Activated naive CD8-positive, alpha-beta T cell treated with anti-CD3 and anti-CD28 coated beads, Interleukin-2, amount 50 U/mL, for 16 hours (primary cell): ENCODE measurements at regions not wholly inside any gene's neighbourhood (a gene's known extent, or its start where the extent isn't known, plus 50 kb on each side); places are given as distances from the start of the nearest gene placed in this dataset.
"Not testable (repeated sequence)": the region's sequence is repeated elsewhere in the genome, so short reads cannot be mapped to it uniquely, and the experiment has no call there.

Experiments
- DNase-seq: peaks from one replicate; pipeline ENCODE4 v3.0.0-alpha.2; 2020; ENCODE audit warnings: low read depth, low spot score

DNA sequence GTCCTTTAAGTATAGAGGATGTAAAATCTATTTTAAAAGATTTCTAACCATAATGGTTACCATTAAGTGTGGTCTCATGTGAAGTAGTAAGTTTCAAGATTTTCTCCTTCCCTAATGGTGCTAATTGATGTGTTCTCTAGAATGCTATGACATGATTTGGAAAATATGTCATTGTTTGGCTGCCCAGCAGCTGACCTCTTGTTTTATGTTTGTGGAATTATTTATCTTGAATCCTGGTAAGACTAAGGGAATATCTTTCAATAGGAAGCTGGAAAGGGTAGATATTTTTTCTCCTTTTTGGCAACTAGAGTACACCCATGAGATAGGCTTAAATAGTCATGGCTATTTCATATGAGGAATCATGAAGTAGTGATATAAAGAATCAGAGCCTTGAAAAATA, 139.8 kb upstream of the CHODL start:
- DNase-seq: no peak

DNA sequence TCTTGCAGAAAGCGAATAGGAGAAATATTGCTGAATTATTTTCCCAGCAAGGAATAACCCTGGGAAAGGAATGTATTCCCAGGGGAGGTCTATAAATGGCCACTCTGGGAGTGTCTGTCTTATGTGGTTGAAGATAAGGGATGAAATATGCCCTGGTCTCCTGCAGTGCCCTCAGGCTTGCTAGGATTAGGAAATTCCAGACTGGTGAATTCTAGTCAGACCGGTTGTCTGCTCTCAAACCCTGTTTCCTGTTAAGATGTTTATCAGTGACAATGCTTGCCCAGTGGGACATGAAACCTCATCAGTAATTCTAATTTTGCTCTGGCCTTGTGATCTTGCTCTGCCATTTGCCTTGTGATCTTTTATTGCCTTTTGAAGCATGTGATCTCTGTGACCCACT, 148.2 kb upstream of the CHODL start:
- DNase-seq: not testable (repeated sequence)

DNA sequence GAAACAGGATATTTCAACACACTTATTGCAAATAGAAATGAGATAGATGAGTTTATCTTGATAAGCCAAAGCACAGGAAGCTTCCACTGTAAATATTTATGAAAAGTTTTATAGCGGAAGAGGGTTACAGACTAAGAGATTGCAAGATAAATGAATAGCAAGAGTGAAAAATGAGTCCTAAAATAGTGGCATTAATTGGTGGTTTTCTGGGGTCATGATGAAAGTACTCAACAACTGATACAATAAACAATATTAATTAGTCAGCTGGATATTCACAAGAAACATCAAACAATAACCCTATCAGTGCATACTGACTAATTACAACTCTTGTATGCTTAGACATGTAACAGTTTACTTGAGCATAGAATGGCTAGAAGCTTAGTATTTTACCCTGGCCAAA, 154.8 kb upstream of the CHODL start:
- DNase-seq: no peak

DNA sequence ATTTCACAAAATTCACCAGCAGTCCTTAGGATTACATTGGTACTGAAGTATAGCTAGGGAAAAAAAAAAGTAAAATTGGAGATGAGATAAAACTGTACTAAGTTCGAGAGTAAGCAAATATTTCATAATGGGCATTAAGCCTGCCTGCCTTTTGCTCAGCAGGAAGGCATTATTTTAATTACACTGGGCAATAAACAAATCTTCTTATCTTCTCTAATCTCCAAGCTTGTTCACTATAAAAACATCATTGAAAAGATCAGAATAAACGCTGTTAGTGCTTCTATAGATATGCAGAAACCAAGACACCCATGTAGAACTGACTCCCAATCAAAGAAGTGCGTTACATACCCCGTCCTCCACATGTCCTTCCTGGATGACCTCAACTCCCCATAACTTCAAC, 174.2 kb upstream of the CHODL start:
- DNase-seq: no peak

DNA sequence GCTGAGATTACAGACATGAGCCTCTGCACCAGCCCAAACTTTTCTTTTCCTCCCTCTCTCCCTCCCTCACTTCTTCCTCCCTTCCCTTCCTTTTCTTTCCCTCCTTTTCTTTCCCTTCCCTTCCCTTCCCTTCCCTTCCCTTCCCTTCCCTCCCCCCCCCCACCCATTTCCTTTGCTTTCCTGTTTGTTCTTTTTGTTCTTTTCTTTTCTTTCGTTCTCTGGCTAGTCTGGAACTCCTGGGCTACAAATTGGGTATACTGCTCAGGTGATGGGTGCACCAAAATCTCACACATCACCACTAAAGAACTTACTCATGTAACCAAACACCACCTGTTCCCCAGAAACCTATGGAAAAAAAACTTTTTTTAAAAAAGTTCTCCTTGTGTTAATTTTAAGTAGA, 174.8 kb upstream of the CHODL start:
- no peak for DNase-seq

DNA sequence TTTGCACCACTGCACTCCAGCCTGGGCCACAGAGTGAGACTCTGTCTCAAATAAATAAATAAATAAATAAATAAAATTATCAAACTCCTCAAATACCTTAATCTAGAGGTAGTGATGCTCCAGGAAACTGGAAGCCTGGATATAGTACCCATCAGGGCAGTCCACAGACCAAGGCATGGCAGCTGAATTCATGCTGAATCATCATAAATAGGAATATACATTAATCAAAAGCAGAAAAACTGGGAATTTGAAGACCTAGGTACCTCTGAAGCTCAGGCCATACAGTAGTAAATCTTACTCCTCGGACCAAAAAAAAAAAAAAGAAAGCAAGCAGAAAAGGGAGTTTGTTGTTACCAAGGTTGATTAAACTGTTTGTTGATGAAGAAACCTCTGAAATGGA, 184.2 kb upstream of the CHODL start:
- DNase-seq: no peak

DNA sequence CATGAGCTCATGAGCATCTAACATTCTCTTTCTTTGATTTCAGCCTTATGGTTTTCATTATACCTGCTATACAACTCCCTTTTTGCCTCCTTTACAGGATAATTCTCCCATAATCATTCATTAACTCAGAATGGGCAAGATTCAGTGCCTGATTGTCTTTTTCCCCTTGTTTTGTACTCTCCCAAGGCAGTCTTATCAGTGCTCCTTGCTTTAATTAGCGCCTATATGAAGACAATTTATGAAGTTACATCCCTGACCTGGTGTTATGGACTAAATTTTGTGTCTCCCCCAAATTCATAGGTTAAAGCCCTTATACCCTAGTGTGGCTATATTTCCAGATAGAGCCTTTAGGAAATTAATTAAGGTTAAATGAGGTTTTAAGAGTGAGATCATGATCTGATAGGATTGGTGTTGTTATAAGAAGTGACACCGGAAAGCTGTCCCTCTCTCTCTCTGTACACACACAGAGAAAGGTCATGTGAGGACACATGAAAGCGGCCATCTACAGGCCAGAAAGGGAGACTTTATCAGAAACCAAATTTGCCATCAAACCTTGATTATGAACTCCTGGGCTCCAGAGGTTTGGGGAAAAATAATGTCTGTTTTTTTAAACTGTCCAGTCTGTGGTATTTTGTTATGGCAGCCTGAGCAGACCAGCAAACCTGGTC, 185.8 kb upstream of the CHODL start:
- DNase-seq: no peak

DNA sequence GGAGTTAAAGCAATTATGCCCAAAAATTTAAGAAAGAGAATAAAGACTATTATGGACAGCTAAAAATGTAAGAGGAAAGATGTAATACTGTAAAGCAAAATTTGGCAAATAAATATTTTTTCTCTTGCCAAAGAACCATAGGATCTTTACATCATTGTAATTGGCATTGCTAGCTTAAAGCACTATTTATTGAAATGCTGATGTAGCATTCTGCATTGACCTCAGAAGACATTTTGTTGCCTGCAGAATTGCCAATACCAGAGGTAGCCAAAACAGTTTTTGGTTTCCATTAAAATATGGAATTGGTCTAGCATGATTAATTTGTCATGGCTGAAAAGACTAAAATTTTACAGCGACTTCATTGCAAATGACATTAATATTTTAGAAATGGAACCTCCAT, 191.5 kb upstream of the CHODL start:
- DNase-seq: no peak

DNA sequence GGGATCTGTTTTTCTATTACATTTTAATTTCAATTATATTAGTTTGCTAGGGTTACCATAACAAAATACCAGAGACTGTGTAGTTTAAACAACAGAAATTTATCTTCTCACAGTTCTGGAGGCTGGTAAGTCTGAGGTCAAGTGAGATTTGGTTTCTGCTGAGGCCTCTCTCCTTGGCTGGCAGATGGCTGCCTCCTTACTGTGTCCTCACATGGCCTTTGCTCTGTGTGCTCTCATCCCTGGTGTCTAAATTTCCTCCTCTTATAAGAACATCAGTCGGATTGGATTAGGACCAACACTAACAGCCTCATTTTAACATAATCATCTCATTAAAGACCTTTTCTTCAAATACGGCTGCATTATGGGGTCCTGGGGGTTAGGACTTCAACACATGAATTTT, 195.2 kb upstream of the CHODL start:
- no peak for DNase-seq

DNA sequence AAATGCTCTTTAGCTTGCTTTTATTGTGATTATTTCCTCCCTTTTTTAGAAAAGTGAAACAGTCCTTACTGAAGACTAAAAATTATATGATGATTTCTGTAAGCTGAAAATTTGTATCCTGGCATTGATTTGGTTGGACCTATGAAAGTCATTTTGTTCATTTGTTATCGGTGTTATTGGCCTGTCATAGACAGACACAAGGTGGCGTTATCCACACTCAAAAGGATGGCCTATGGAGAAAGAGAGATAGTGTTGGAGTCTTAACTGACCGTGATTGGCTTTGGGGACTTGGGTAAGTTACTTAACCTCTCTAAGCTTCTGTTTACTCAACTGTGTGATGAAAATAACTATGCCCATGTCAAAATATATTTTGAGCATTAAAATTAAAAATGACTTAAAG, 203.6 kb upstream of the CHODL start:
- DNase-seq: no peak

DNA sequence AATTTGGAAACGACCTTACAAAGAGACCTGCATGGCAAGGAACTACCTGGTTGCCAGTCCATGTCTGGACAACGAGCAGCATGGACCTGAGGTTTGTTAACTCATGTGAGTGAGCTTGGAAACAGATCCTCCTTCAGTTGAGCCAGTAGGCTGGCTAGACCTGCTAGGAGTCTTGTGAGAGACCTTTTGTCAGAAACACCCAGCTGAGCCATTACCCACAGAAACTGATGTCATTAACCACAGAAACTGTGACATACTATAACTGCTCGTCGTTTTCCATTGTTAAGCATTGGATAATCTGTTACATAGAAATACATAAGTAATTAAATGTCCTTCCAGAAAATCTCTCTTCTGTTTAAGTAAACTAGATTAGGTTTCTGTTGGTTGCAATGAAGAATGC, 211.1 kb upstream of the C21orf91 start:
- no peak for DNase-seq

DNA sequence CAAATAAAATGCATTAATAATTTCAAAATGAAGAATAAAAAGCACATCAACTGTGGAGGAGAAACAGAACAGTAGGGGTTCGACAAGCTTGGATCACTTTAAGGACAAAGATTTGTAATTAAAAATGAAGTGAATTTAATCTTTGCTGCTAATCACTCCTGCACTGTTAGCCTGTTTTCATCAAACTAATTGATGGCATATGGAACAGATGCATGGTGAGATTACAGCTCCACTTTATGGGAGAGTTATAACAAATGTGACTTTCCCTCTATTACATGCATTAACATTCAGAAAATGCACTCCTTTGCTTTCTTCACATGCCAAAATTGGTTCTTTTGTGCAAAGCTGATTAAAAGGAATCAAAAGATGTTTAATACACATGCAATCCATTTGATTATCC, 207.2 kb upstream of the C21orf91 start:
- DNase-seq: no peak

DNA sequence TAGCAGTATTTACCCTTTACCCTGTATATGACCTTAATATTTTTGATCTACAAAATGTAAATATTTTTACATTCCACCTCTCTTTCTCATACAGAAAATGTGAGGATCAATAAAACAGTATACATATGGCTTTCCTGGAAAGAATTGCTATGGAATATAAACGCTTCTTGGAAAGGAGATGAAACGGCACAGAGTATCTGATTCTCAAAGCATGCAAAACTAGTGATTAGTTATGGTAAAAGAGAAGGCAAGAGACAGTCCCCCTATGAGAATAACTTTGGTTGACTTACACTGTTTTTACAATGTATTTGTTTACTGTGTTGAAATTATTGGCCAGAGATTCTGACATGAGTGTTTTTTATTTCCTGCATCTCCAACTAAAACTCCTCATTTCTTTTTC, 204.6 kb upstream of the C21orf91 start:
- DNase-seq: no peak

DNA sequence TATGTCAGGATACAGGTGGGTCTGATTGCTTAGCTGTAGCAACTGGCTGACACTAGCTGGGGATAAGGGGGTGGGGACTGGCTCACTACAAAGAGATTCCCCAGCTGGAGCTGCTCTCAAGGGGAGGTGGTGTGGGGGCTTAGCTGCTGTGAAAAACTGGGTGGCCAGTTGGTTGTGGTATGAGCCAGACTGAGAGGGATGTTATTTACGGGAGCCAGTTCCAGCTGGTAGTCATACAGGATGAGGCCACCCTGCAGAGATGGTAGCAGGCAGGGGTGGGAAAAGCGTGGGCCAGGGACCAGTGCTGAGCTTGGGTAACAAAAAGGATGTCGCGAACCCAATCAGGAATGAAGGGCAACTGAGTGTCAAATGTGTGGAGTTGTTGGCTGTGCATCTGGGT, 204.0 kb upstream of the C21orf91 start:
- DNase-seq: no peak

DNA sequence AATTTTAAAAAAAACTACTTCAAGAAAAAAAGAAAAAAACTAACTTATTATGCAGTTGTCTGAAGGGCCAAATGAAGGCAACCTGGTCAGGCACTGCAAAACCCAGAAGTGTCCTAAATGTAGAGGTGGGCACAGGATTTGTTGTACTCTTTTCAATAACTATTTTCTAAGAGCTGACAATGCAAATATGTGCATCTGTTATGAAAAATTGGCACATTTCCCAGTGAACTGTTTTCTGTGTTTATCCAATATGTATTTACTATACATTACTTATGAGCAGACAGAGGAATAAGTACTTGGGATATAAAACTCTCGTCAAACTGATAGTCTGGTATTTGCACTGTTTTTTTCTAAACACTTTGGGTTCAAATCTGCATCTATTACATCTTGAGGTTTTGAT, 188.0 kb upstream of the C21orf91 start:
- no peak for DNase-seq

DNA sequence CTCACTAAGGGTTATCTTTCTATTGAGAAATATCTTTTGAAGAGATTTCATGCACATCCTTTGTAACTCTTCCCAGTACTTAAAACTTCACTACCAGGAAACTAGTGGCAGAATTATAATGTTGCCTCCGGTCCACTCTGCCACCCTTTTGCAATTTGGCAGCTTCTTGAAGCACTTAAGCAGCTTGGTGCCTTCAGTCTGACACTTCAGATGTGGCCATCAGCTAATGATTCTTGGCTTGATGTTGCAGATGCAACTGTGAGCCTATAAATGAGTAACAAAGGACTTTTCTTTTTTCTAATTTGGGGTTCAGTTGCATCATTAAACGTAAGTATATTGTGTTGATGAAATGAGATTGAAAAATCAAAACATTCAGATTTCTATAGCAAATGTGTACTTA, 187.5 kb upstream of the C21orf91 start:
- no peak for DNase-seq

DNA sequence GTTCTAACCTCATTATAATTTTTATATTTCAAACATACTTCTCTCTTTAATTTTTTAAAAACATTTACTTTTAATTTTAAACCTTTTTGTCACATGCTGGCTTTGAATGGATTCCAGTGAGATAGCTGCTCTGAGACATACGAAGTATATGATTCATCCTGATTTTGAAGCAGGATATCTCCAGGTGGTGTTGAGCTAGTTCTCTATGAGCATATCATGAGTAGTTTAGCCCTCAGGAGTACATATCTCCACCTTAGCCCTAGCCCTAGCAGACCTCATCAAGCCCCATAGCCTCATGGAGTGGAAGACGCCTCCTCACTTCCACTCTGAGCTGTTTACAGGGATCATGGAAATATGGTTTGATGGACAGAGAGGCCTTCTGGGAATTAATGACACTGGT, 183.2 kb upstream of the C21orf91 start:
- no peak for DNase-seq

DNA sequence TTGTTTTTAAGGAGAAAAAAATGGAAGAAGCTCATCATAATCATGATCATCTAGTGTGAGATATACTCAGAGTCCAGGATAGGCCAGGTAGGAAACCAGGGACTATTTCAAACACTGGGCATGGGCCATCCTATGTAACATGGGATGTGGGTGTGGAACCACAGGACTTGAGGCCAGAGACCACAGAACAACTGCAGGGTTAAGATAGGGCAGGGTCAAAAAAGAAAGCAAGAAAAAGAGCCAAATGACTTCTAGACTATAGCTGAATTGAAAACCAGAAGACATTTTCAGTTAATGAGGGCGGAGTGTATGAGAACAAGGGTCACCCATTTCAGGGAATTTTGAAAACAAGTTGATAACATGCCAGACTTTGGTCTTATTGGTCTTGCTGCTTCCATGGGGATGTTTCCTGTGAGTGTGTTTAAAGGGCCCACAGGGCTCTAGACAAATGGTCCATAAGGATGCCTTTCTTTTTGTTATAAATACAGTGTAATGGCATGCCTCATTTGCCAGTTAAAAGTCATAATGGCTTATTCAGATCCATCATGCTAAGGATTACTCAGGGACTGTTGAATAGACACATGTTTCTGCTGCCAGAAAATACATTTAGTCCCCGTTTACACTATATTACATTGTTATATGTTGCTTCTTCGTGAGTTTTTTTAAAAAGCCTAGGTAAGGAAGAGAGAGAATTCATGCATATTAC, 182.0 kb upstream of the C21orf91 start:
- DNase-seq: no peak

DNA sequence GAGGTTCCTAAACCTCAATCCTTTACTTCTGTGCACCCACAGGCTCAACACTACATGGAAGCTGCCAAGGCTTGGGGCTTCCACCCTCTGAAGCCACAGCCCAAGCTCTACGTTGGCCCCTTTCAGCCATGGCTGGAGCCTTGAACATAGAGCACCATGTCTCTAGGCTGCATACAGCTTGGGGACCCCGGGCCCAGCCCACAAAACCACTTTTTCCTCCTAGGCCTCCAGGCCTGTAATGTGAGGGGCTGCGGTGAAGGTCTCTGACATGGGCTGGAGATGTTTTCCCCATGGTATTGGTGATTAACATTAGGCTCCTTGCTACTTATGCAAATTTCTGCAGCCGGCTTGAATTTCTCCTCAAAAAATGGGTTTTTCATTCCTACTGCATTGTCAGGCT, 179.4 kb upstream of the C21orf91 start:
- DNase-seq: not testable (repeated sequence)

DNA sequence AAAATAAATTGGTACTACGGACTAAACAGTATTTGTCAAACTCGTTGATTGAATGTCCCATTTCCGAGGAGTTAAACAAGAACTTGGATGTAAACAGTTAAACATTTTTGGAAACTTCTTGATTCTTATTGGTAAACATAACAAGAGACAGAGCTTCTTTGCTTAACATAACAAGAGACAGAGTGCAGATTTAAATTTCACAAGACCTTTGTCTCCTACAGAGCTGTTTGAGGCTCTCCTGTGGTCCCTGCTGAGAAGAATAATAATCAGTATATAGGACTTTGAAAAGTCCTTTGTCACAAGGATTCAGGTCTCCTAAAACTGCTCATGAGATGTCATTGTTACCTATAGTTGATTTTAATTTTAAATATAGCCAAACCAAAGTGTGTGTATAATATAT, 170.6 kb upstream of the C21orf91 start:
- no peak for DNase-seq

DNA sequence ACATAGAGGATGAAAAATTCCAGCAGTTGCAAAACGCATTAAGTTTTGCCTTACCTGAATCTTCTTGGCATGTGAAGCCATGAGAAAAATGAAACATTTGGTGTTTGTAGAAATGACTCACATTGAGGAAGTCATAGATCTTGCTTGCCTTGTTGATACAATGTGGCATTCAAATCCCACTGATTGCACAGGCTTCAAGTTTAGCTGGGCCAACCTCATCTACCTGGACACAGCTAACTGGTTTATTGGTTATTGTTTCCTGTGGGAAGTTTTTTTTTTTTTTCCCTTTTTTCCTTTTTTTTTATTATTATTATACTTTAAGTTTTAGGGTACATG, 168.9 kb upstream of the C21orf91 start:
- DNase-seq: no peak

DNA sequence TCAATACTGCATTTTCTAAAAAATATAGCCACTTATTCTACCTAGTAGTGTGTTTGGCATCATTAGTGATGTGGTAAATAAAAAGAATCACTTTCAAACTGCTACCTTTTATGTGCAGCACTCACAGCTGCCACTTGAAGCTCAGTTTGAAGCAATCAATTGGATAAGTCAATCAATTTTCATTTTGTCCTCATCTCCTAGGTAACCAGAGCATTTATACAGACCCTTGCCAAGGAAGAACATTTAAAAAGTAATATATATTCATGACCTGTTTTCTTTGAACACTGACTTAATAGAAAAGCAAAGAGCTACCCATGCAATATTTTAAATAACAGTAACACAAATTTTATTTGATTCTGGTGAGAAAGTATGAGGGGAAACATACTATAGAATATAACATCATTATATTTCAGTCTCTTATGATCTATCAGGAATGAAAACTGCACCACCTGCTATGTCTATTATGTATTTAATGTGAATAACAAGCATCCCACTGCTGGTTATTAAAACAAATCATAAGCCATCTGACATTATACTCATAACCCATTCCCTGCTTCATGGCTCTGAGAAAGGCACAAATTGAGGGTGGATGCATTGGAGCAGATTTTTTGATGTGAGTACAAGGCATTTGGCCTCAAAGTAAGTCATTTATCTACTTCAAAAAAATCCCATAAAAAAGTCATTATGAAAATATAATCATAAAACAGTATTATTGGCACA, 168.4 kb upstream of the C21orf91 start:
- no peak for DNase-seq

DNA sequence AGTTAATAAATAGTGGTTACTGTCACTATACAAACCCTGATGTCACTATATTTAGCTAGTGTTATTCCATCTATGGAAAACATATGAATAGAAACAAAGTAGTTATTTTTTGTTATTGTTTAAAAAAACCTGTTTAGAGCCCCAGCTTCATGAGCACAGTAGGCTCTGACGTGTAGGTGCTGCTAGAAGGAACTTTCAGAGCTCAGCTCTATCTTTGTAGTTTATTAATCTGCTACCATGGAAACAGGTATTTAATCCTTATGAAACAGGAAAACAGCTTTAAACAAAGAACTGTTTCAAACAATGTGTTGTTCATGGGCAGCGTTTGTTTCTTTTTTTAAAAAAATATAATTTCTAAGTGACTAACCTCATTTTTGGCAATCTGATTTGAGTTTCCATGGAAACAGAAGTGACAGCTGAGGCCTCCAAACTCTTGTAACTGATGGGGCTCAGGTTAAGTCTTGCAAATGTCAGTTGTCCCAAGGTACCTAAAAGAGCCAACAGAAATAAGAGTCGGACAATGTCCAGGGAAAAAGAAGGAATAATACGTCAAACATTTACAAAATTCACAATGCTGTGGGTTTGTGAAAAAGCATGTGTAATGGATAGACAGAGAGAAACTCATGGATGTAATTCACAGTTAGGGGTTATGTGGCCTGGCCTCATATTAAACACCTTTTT, 162.0 kb upstream of the C21orf91 start:
- DNase-seq: no peak
